ENCODE measurements at regions not wholly inside any gene's neighbourhood (a gene's known extent, or its start where the extent isn't known, plus 50 kb on each side); places are given as distances from the start of the nearest gene placed in this dataset.

DNA sequence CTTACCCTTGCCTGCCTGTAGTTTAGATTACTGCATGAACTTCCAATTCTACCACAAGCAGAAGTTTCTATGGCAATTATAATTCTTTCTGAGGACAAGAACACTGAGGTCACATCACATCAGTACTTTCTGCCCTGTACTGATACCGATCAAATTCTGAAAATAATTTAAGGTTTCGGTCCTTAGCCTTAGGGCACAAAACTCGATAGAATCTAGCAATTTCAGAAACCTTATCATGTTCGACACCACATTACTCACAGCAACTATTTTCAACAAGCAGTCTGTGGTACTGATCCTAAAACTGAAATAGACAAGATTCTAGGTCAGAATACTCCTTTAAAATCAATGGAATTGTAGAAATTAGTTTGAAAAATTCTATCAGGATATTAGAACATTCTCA lies 187.0 kb upstream of the LRFN5 start:
- DNase-seq (ENCODE audit: extremely low read depth in 1 of 11, low read depth in 9 of 11, low spot score in 4 of 11), result no peak

DNA sequence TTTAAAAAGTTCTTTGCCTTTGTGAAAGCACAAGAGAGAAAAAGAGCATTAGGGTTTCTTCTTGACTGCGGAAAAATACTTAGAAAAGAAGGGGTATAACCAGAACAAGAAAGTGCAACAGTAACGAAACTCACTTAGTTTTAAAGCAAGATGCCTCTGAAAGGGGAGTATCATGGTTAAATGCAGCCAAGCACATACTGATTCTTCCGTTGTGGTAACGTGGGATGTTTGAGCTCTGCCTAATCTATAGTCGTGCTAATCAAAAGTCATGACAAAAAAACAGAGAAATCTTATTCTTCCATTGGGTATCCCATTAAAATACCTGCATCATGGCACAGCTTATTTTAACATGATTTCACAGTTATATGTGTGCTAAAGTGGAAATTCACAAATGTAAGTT lies 187.8 kb upstream of the LRFN5 start:
- no peak for DNase-seq (ENCODE audit: extremely low read depth in 1 of 11, low read depth in 9 of 11, low spot score in 4 of 11)

DNA sequence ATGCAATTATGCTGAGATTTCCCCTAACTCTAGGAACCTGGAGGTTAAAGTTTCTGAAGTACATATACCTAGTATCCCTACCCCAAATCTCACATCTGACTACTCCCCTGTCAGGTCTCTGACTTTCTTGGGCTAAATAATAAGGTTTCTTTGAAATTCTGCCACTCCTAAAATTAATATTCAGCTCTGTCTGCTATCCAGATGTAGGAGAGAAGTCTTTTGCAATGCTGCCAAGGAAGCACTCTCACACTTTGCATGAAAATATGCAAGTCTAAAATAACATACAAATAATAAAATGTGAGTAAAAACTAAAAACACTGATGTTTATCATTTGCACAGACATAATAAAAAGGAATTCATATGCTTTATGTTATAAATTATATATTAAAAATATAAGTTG lies 196.9 kb upstream of the LRFN5 start:
- DNase-seq (ENCODE audit: extremely low read depth in 1 of 11, low read depth in 9 of 11, low spot score in 4 of 11), result no peak

DNA sequence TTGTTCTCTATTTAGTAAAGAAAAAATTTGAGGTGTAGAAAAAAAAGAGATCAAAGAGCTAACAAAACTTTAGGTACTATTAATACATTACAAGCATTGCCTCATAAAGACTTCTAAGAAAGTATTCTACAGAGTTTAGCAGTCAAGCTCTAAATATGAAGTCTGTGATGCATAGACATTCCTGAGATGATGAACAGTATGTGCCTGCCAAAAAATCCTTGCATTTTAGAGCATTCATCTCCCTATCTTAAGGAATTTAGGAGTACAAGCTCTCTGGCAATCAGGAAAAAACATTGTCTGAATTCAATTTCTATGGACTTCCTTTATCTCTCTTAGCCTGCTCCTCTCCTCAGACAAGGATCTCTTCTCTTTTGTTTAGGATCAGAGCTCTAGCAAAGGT lies 202.6 kb upstream of the LRFN5 start:
- DNase-seq (ENCODE audit: extremely low read depth in 1 of 11, low read depth in 9 of 11, low spot score in 4 of 11), result no peak

DNA sequence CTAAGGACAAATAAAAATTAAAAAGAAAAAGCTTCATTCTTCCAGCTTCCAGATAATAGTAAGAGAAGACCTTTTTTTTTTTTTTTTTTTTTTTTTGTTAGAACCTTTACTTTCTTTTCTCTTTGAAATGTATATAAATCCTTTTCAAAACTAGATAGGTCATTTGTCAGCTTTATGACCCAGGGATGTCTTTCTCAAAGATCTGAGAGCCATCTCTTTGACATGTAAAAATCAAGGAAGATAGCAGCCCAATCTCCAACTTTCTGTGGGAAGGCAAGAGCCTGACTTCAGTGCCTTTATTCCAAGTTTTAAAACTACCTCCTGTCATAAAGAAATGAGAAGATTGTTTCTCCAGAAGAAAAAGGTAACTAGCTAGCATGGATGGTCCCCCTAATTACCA lies 203.3 kb upstream of the LRFN5 start:
- peak in 2 of 11 donors; percentile 1 for DNase-seq (ENCODE audit: extremely low read depth in 1 of 11, low read depth in 9 of 11, low spot score in 4 of 11)

DNA sequence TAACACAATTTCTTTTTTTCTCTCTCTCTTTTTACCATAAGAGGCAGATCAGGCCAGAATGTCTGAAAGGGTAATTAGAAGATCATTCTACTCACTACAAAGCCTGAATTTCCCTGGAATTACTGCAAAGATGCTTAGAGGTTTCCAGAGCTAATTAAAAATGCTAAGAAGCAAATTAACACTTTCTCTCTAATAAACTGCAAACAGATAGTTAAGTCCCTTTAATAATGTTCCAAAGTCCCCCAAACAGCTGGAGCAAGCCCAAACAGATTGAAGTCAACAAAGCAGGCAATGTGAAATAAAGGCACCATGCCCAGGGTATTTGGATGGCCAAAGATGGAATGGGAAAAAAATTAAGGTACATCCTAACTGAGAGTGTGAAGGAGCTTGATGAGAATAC lies 208.8 kb upstream of the LRFN5 start:
- DNase-seq (ENCODE audit: extremely low read depth in 1 of 11, low read depth in 9 of 11, low spot score in 4 of 11), result no peak

DNA sequence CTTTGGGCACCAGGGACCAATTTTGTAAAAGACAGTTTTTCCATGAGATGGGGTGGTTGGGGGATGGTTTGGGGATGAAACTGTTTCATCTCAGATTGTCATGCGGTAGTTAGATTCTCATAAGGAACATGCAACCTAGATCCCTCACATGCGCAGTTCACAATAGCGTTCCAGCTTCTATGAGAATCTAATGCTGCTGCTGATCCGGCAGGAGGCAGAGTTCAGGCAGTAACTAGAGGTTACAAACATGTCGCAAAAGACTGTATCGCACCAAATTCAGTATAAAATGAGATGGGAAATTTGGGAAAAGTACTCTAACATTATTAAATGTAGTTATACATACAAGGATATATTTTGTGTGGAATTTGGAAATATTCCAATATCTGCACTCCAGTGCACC lies 213.2 kb upstream of the LRFN5 start:
- no peak for DNase-seq (ENCODE audit: extremely low read depth in 1 of 11, low read depth in 9 of 11, low spot score in 4 of 11)

DNA sequence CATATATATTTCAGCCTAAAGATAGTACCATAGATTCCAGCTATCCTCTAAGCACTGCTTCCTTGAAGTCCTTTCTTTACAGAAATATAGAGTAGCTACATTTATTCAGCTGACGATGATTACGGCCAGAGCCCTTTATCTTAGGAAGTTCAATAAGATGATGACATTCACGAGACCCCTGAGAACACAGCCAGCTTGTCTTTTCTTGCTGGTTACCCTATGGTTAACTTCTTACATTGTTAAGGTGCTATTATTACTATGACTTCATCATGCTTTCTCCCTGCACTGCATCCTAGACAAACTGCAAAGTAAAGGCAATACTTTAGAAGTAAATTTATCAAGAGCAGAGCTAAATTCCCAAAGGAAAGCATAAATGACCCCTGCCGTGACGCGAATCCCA lies 214.4 kb upstream of the LRFN5 start:
- no peak for DNase-seq (ENCODE audit: extremely low read depth in 1 of 11, low read depth in 9 of 11, low spot score in 4 of 11)

DNA sequence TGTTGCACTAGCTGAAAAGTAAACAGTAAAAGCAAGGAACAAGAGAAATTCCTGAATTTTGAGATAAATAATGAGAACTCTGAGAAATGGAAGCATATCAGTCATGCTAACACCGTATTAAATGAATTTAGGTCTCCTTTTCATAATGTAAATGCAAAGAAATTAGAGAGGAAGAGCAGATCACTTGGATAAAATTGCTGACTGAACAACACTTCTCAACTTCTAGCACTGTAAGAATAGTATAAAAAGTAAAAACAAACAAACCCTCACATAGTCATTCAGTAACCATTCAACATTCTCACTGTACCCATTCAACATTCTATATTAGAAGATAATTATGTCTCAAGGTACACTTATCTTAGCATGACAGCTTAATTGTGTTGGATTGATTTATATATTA lies 217.3 kb upstream of the LRFN5 start:
- no peak for DNase-seq (ENCODE audit: extremely low read depth in 1 of 11, low read depth in 9 of 11, low spot score in 4 of 11)

DNA sequence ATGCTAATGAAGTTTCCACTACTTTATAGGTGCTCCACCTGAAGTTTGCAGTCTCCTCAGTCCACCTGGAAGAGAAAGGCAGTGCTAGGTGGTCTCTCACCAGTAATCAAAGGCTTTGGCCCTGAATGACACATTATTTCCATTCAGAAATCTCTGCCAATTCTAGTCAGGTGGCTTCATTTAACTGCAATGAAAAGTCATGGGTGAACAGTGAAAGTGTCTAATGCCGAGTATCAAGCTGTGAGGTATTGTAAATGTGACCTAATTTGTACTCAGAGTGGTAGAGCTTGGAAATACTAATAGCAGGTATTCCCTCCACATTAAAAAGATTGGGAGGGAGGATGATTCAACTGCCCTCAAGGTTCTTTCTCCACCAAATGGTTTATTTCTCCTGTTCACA lies 220.9 kb upstream of the LRFN5 start:
- no peak for DNase-seq (ENCODE audit: extremely low read depth in 1 of 11, low read depth in 9 of 11, low spot score in 4 of 11)

DNA sequence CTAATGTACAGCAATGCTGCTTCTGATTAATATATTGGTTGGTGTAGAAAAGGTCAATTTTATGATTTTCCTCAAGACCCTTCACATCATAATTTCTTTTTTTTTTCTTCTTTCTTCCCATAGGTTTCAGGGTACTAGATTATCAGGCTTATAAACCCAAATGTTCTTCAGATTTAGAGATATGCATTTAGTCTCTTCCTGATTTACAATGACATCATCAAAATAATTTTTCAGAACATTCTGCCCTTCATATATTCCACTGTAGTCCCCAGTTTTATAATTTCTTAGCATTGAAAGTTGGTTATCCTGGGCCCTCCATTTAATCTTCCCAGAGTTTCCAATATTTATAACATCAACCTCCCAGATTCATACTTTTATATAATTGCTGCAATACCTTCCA lies 226.7 kb upstream of the LRFN5 start:
- no peak for DNase-seq (ENCODE audit: extremely low read depth in 1 of 11, low read depth in 9 of 11, low spot score in 4 of 11)

DNA sequence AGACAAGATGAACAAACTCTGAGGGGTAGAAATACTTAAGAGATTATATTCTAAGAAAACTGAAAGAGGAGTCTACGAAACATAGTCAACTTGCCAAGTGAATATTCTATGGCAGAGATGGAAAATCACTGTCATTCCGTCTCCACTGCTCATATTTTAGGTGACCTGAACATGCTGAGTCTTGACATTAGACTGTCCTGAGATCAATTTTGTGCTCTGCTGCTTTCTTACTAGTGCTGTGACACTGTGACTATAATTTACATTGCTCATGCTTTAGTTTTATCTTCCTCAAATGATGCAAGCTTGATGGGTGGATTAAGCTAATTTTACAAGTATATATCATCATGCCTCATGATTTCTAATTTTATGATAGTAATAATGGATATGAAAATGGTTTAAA lies 228.2 kb upstream of the LRFN5 start:
- no peak for DNase-seq (ENCODE audit: extremely low read depth in 1 of 11, low read depth in 9 of 11, low spot score in 4 of 11)

DNA sequence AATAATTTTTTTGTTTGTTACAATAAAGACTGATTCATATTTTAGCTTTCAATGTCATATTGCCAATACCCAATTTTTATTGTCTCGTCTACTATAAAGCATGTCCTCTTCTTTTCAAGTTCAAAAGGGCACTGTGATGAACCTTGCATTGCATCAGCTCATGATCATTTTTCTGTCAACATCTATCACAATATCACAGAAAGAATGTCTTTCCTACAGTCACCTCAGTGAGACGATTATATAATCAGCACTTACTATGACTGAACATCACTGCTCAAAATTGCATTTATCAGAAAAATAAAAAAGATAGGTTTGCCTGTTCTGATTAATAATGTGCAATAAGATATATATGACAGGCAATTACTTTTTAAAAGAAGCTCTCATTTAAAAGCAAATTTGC lies 228.7 kb upstream of the LRFN5 start:
- DNase-seq (ENCODE audit: extremely low read depth in 1 of 11, low read depth in 9 of 11, low spot score in 4 of 11), result no peak

DNA sequence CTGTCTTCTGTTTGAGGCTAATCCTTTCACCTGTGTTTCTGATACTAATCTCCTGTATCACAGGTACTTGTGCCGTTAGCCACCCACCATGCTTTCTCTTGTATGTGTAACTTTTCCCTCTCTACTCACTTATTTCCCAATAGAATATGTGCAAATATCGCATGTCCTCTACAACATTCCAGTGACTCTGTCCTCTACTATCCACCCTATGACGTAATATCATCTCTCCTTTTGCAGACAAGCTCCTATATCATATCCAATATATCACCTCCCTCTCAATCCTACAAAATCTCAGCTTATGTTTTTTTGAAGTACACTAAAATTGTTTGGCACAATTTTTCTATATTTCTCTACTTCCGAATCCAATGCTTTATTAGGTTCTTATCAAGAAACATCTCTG lies 232.6 kb upstream of the LRFN5 start:
- no peak for DNase-seq (ENCODE audit: extremely low read depth in 1 of 11, low read depth in 9 of 11, low spot score in 4 of 11)

DNA sequence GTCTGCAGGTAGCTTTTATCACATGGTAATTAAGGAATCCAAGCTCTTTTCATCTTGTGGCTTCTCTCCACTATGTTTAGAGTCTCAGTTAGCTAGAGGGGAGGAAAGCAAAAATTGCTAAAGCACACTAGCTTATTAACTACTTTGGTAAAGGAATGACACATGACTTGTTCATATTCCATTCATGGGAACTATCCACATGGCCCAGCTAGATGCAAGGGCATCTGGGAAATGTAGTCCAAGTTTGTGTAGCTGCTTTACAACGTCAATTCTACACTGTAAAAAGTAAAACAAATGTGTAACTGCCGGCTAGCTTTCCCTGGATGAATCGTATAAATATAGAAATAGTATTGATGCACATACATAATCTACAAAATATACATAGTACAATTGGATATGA lies 244.5 kb upstream of the LRFN5 start:
- DNase-seq (ENCODE audit: extremely low read depth in 1 of 11, low read depth in 9 of 11, low spot score in 4 of 11), result no peak

DNA sequence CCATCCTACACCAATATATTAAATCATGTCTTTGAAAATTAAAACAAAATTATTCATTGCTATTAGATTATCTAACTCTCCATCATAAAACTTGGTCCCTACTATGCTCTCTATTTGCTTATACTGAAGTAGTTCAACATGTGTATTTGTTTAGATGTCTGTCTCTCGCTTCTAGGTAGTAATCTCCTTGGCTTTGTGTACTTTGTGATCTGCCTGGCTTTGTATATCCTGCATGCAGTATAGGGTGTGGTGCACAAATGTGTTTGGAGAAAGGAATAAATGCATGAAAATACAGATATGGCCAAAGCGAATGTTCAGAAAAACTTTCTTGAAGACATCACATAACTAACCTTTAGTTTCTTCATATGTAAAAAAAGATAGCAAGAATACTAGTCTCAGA lies 246.6 kb upstream of the LRFN5 start:
- DNase-seq (ENCODE audit: extremely low read depth in 1 of 11, low read depth in 9 of 11, low spot score in 4 of 11), result no peak

DNA sequence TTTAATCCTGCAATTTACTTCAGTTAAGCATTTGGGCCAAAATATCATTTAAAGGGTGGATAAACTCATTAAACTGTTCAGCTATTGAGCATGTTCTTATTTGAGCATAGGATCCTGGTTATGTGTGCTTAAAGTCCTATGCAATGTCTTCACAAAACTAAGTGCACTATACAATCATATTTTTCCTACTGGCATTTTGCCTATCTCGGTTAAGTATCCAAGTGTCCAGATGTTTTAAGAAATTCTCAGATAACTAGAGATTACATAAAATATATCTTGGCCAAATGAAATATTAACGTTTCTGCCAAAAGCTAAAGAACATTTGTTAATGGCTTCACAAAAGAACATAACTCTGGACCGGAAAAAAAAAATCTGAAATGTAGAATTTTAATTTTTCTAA lies 250.8 kb upstream of the LRFN5 start:
- no peak for DNase-seq (ENCODE audit: extremely low read depth in 1 of 11, low read depth in 9 of 11, low spot score in 4 of 11)

DNA sequence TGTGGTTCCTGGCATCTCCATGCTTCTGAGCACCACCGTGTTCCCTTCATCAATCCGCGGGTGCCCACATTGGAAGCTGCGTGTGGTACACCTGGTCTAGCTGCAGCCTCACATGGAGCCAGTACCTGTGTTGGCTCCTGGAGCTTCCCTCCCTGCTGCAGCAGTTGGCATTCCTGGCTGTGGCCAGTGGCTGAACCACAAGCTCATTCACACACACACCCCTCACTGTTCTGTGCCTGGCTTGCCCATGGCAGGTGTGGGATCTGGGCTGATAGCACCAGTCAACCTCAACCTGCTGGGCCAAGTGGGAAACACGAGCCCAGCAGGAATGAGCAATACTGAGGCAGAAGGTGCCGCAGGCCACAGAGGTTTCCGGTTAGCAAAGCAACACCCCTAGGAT lies 256.2 kb upstream of the LRFN5 start:
- DNase-seq (ENCODE audit: extremely low read depth in 1 of 11, low read depth in 9 of 11, low spot score in 4 of 11), result no peak

DNA sequence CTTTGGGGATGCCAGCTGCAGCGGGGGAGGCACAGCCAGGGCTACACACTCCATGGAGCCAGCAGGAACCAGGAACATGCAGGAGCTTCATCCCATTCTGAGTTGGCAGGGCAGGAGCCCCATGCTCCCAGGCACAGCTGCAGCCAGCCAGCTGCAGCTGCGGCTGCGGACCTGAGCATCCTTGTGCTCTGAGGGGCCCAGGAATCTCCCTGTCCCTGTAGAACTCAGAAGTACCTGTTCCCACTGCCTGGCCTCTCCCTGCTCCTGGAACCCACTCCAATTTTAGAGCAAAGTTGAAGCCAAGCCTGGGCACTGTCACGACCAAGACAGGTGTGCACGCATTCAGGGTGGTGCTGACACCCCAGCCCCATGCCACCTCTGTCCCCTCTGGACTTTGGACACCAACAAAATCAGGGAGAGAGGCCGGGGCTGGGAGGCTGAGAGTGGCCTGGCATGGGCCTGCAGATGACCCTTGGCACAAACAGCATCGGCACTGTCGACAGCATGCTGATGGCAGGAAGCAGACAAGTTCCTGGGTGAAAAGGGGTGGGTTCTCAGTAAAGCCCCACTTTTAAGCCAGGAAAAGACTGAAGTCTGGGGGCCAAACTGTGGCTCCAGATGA lies 257.3 kb upstream of the LRFN5 start:
- DNase-seq (ENCODE audit: extremely low read depth in 1 of 11, low read depth in 9 of 11, low spot score in 4 of 11), result no peak

DNA sequence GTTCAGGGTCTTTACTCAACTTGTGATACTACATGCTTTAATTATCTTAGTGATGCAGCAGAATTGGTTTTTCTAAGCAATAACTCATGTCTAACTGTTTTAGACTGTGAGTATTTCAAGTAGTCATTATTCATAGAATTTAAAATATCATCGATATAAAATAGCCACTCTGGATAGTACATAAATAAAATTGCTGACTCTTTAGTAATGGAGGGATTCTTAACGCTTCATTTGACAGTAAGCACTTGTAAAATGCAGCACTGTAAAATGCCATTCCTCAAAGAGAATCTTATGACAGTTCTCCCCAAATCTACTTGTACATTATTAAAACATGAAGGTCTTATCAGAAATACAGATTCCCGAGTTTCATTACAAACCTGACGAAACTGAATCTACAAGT lies 262.8 kb upstream of the LRFN5 start:
- no peak for DNase-seq (ENCODE audit: extremely low read depth in 1 of 11, low read depth in 9 of 11, low spot score in 4 of 11)

DNA sequence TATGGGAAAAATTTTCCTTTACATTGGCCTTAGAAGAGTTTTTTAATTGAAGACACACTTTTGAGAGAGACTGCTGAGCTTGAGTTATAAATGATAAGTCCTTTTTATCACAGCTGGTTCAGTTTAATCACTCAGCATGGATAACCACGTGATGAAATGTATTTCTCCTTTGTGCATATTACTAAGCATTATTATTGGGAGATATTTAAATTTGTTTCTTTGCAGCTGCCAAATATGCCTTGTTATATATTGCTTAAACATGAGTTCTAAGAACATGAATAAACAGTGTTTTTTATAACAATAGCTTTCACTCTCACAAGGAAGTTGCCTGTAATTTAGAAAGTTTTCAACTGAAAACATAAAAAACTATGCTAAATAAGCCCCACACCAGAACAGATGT lies 293.5 kb upstream of the LRFN5 start:
- no peak for DNase-seq (ENCODE audit: extremely low read depth in 1 of 11, low read depth in 9 of 11, low spot score in 4 of 11)

DNA sequence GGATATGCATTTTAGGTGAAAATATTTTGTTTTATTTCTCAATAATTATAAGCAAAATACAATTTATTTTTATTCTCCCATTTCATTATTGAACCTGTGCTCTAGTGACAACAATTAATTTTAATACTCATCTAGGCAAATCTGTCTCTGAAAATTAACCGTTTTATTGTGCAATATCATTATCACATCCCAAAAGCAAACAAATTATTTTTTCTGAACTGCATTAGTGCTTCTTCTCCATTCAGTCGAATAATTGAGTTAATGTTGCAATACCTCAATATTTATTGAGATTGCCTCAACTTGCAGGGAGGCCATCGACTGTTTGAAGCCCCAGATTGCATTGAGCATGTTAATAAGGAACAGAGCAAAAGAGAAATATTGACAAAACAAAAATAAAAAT lies 303.2 kb upstream of the LRFN5 start:
- no peak for DNase-seq (ENCODE audit: extremely low read depth in 1 of 11, low read depth in 9 of 11, low spot score in 4 of 11)

Data from renal cortex interstitium (tissue), 11 donors.